ENCODE measurements at regions not wholly inside any gene's neighbourhood (a gene's known extent, or its start where the extent isn't known, plus 50 kb on each side); places are given as distances from the start of the nearest gene placed in this dataset.

DNA sequence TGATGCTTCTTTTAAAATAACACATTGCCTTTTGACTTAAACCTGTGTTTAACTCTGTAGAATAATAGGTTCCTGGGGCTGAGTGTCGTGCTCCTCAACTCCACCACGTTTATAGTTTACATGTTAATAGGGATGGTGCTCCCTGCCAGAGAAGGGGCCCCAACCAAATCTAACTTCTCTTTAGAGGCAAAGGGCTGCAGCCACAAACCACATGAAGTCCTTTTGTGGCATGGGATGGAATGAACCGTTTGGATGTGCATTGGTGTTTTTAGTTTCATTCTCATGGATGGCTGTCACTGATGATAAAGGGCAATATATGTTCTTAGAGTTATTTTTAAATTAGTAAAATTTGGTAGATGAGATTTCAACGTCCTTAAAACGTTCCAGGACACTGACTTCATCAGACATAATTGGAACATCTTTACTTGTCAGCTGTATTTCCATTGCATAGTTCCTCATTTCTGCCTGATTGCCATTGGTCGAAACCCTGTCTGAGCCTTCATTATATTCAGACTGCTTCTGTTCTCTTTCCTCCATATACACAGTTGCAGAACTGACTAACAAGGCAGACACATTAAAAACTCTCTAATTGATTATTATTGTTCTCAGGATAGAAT is 60.4 kb upstream of the HPF1 start:
- TF ChIP-seq POLR2A (IDR thresholded peaks at IDR 0.05; ENCODE audit: low read length) = no peak
- no peak for TF ChIP-seq GATA1 (IDR thresholded peaks at IDR 0.05; ENCODE audit: low read depth, low read length)

Measured in erythroblast (primary cell).